IgD-negative memory B cell (primary cell): ENCODE measurements at regions not wholly inside any gene's neighbourhood (a gene's known extent, or its start where the extent isn't known, plus 50 kb on each side); places are given as distances from the start of the nearest gene placed in this dataset.

Experiments
- H3K27ac Mint-ChIP-seq, 3 donors: one replicate each; pipeline ENCODE4 v1.8.0; 2020 to 2022; ENCODE audit warnings: mild to moderate bottlenecking in 3 of 3, mixed read lengths in 3 of 3, moderate library complexity in 1 of 3
- H3K27me3 Mint-ChIP-seq: one replicate; pipeline ENCODE4 v1.8.0; 2021; ENCODE audit warnings: mixed read lengths
- H3K36me3 Mint-ChIP-seq: one replicate; pipeline ENCODE4 v1.8.0; 2020; ENCODE audit warnings: mild to moderate bottlenecking, mixed read lengths
- H3K4me1 Mint-ChIP-seq, 3 donors: one replicate each; pipeline ENCODE4 v1.8.0; 2020 to 2022; ENCODE audit warnings: mixed read lengths in 3 of 3, mild to moderate bottlenecking in 1 of 3
- H3K4me3 Mint-ChIP-seq, 4 donors: one replicate each; pipeline ENCODE4 v1.8.0; 2020 to 2022; ENCODE audit warnings: mild to moderate bottlenecking in 4 of 4, mixed read lengths in 4 of 4, moderate library complexity in 3 of 4
- H3K9me3 Mint-ChIP-seq, 3 donors: one replicate each; pipeline ENCODE4 v1.8.0; 2020 to 2021; ENCODE audit warnings: mixed read lengths in 3 of 3, mild to moderate bottlenecking in 1 of 3

DNA sequence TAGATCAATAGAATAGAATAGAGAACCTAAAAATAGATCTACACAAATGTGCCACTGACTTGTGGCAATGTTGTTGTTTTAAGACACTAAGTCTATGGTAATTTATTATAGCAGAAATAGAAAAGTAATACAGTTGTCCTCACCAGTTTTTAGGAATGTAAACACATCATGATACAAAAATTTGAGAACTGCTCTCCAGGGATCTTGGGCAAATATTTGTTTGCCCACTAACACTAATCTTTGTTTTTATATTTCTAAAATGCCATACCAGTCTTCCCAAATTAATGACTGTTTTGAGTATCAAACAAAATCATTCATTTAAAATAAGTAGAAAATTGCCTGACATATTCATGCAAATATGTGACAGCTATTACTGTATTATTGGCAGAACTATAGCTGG, 297.6 kb downstream of the BRINP1 start:
- H3K27me3 Mint-ChIP-seq = no peaks in the 10 kb centered on the region
- peaks cover 1% of the 10 kb centered on the region for H3K36me3 Mint-ChIP-seq
- H3K27ac Mint-ChIP-seq = no peak overlapping the region
- H3K4me1 Mint-ChIP-seq = no peaks in the 10 kb centered on the region
- H3K4me3 Mint-ChIP-seq = no peak overlapping the region
- H3K9me3 Mint-ChIP-seq = peaks cover 2 to 5% (median 2%) of the 10 kb centered on the region in 3 donors

DNA sequence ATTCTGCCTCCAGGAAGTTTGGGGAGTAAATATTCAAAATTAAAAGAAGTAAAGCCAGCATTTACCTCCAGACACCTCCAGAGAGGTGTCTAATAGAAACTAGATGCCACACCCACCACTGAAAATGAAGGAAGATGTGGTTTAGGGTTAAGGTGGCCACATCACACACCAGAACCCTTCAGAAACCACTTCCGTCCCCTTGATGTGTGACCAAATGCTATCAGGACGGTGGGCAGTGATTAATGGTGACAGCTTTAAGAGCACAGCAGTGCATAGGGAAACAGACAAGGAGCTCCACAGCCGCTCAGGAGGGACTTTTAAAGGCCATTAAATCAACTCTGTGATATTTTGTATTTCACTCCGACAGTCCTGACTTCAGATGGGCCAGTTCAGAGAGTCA, 295.2 kb downstream of the BRINP1 start:
- Mint-ChIP-seq H3K4me3 (no peak overlapping the region), H3K27ac (no peak overlapping the region), H3K27me3 (no peaks in the 10 kb centered on the region)

DNA sequence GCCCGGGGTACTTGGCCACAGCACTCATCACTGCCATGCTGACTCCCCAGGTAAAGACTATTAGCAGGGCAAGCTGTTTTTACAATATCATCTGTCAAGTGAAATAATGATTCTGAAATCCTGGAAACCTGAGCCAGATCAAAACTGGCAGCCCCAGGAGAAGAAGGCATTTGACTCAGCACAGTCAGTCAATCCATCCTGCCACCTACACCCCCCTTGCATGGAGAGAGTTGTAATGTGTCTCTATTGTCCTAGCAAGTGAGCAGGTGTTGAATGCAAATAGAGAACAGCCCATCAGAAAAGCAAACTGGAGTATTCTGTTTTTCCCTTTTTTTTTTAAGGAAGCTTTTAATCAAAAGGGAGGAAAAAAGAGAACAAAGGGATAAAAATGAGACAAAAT, 291.2 kb downstream of the BRINP1 start:
- no peak overlapping the region for H3K27ac Mint-ChIP-seq
- H3K4me3 Mint-ChIP-seq = no peak overlapping the region
- H3K27me3 Mint-ChIP-seq = no peaks in the 10 kb centered on the region
- no peaks in the 10 kb centered on the region for H3K4me1 Mint-ChIP-seq
- no peaks in the 10 kb centered on the region for H3K36me3 Mint-ChIP-seq
- no peaks in the 10 kb centered on the region for H3K9me3 Mint-ChIP-seq

More for the DNA sequence above, 295.2 kb downstream of the BRINP1 start:
- Mint-ChIP-seq H3K36me3 (no peaks in the 10 kb centered on the region), H3K4me1 (no peaks in the 10 kb centered on the region), H3K9me3 (peaks cover 0 to 5% (median 2%) of the 10 kb centered on the region in 3 donors)

DNA sequence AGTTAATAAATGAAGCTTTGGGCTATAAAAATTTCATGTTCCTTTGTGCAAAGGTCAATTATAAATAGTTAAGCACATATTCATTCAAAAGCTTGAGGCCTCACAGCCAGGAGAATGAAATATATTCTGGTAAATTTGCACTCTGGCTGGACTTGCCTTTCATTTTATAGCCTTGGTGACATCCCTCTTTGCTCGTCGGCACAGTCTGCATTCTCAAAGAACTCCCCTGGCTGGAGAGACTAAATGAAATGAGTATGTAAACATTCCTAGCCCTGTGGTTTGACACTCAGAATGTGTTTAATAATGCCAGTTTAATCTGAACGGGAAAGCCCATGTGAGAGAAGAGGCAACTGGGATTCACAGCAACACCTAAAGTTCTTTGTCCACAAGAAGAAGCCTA, 285.6 kb downstream of the BRINP1 start:
- Mint-ChIP-seq H3K36me3 (no peaks in the 10 kb centered on the region), H3K4me1 (no peaks in the 10 kb centered on the region), H3K4me3 (no peak overlapping the region), H3K27me3 (no peaks in the 10 kb centered on the region), H3K9me3 (peaks cover 0 to 7% (median 2%) of the 10 kb centered on the region in 3 donors), H3K27ac (no peak overlapping the region)

DNA sequence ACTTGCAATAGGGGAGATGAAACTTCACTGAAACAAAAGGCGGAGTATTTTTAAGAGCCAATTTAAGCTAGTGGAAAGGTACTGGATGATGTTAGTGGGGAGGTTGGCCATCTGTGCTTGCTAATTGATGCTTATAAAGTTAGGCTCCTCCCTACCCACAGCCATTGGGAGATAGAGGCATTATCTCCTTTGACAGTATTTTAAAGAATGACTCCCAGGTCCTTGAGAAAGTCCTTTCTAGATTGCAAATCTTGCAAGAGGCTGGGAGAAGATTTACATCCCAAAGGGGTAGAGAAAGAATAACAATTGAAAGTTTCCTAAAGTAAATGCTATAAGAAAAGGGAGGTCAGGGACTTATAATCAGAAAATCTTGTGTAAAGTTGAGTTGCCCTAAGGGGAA, 282.6 kb downstream of the BRINP1 start:
- H3K4me1 Mint-ChIP-seq = no peaks in the 10 kb centered on the region
- no peak overlapping the region for H3K27ac Mint-ChIP-seq
- H3K27me3 Mint-ChIP-seq = no peaks in the 10 kb centered on the region
- H3K4me3 Mint-ChIP-seq = no peak overlapping the region
- H3K36me3 Mint-ChIP-seq = no peaks in the 10 kb centered on the region
- peaks cover 0 to 7% (median 2%) of the 10 kb centered on the region in 3 donors for H3K9me3 Mint-ChIP-seq

DNA sequence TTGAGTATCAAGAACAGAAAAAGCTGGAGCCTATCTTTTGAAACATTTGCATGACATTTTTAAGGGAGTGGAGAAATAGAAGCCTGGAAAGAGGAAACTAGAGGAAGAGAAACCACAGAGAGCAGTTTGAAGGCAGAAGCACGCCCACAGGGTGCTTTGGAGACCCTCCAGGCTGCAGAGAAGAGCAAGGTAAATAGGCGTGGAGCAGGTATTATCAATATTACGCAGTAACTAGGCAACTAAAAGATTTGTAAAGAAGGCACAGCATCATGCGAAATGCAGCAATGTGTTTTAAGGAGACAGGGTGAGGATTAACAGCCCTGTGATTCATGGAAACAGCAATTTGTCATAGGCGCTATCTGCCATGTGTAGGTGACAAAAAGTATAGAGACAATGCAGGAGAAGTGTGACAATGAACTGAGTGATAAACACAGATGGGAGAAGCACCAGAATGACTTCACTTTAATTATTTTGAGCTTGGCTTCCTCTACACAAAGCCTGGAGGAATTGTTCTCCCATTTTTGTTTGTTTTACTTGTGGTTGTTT, 281.2 kb downstream of the BRINP1 start:
- no peak overlapping the region for H3K4me3 Mint-ChIP-seq
- no peaks in the 10 kb centered on the region for H3K36me3 Mint-ChIP-seq
- H3K27me3 Mint-ChIP-seq = no peaks in the 10 kb centered on the region
- no peaks in the 10 kb centered on the region for H3K4me1 Mint-ChIP-seq
- H3K27ac Mint-ChIP-seq = no peak overlapping the region
- peaks cover 0 to 7% (median 2%) of the 10 kb centered on the region in 3 donors for H3K9me3 Mint-ChIP-seq

DNA sequence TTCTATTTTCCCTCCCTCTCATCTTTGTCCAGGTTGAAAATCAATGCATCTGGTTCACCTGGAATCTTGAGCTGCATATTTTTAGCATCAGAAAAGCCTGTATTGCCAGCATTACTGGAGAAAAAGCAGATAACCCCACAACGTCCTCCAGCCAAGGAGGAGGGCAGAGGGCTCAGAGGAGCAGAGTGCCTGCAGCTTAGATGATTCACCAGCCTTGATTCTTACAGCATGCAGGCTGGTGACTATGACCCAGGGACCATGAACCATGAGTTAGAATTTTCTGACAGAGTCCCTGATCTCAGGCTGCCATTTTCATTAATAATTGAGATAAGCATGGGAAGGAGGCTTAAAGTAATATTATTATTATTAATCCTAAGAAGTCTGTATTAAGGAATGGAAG, 278.2 kb downstream of the BRINP1 start:
- Mint-ChIP-seq H3K36me3 (peaks cover 2% of the 10 kb centered on the region), H3K27ac (no peak overlapping the region), H3K9me3 (peaks cover 0 to 5% (median 0%) of the 10 kb centered on the region in 3 donors), H3K4me3 (no peak overlapping the region), H3K27me3 (no peaks in the 10 kb centered on the region), H3K4me1 (no peaks in the 10 kb centered on the region)

DNA sequence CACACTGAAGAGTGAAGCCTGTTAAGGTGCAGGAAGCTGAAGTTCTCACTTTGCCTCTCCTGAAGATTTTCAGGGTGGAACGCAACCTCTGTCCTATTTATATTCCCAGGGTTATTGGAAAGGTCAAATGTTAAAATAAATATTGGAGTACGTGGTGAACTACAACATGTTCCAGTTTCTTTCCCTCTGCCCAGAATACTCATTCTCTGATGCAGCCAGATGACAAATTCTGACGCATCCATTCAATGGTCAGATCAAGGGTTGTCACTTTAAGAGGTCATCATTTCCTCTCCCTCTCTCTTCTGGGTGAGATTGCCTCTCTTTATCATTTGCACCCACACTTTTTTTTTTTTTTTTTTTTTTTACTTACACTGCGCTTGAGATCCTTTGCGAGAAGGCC, 277.1 kb downstream of the BRINP1 start:
- peaks cover 0 to 4% (median 0%) of the 10 kb centered on the region in 3 donors for H3K9me3 Mint-ChIP-seq
- H3K4me3 Mint-ChIP-seq = no peak overlapping the region
- H3K27ac Mint-ChIP-seq = no peak overlapping the region
- no peaks in the 10 kb centered on the region for H3K4me1 Mint-ChIP-seq
- H3K27me3 Mint-ChIP-seq = no peaks in the 10 kb centered on the region
- H3K36me3 Mint-ChIP-seq = peaks cover 2% of the 10 kb centered on the region

DNA sequence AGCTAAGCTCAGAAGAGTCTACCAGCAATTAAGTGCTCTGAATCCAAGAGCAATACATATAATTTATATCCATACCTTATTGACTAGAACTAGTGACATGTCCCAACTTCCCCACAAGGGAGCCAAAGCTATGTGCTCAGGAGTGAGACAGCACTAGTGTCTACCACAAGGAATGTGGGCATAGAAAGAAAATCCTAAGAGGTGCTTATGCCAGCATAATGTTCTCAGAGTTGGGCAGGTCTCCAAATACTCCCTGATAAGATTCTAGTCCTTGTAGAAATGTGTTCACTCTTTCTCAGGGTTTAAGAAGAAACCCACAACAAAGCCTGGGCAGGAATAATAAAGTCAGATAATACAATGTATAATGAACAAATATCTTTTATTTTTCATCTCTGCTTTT, 275.1 kb downstream of the BRINP1 start:
- H3K36me3 Mint-ChIP-seq = peaks cover 2% of the 10 kb centered on the region
- H3K4me1 Mint-ChIP-seq = no peaks in the 10 kb centered on the region
- no peaks in the 10 kb centered on the region for H3K27me3 Mint-ChIP-seq
- no peak overlapping the region for H3K4me3 Mint-ChIP-seq
- H3K9me3 Mint-ChIP-seq = peaks cover 0 to 4% (median 0%) of the 10 kb centered on the region in 3 donors
- H3K27ac Mint-ChIP-seq = no peak overlapping the region

DNA sequence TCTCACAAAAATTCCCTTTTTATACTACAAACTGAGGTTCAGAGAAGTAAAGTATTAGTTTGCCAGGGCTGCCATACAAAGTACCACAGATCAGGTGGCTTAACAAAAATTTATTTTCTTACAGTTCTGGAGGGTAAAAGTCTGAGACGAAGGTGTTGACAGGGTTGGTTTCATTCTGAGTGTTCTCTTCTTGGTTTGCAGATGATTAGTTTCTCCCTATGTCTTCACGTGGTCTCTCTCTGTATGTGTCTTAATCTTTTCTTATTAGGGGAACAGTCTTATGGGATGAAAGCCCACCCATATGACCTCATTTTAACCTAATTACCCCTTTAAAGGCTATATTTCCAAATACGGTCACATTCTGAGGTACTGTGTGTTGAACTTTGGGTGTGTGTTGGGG, 274.2 kb downstream of the BRINP1 start:
- peaks cover 0 to 4% (median 0%) of the 10 kb centered on the region in 3 donors for H3K9me3 Mint-ChIP-seq

DNA sequence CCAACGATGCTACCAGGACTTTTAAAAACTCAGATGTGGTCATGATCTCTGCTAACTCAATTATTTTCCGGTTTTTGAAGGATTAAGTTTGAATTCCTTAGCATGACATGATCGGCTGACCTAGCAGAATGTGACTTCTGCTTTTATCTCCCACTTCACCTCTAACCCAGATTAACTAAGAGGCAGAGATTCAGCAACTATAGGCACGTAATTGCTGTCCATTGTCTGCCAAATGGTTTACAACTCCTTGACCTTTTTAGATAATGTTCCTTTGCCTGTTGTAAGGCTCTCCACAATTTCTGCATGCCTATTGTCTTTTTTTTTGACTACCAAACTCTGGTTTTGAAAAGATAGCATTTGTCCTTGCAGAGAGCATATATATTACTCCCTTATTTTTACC, 268.2 kb downstream of the BRINP1 start:
- Mint-ChIP-seq H3K4me3 (no peak overlapping the region), H3K4me1 (no peaks in the 10 kb centered on the region), H3K36me3 (no peaks in the 10 kb centered on the region), H3K9me3 (no peaks in the 10 kb centered on the region), H3K27me3 (no peaks in the 10 kb centered on the region), H3K27ac (no peak overlapping the region)

More for the DNA sequence above, 274.2 kb downstream of the BRINP1 start:
- H3K27me3 Mint-ChIP-seq = no peaks in the 10 kb centered on the region
- no peak overlapping the region for H3K4me3 Mint-ChIP-seq
- no peaks in the 10 kb centered on the region for H3K4me1 Mint-ChIP-seq
- H3K27ac Mint-ChIP-seq = no peak overlapping the region
- H3K36me3 Mint-ChIP-seq = peaks cover 2% of the 10 kb centered on the region

DNA sequence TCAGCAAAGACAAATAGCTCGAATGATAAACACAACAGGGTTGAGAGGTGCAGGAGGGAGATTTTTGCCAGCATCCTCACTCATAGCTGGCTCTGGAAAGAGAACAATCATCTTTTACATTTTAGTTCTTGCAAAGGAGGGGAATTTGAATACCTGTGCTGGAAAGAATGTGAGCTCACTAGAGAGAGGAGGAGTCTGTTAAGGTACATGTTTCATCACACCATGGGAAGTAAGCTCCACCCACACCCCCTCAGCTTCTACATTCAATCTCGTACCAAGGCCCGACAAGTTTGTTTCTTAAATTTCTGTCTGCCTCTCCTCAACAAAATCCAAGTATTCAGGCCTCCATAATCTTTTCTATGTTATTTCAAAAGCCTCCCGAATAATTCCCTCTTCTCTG, 254.6 kb downstream of the BRINP1 start:
- Mint-ChIP-seq H3K36me3 (no peaks in the 10 kb centered on the region), H3K9me3 (peaks cover 0 to 3% (median 0%) of the 10 kb centered on the region in 3 donors), H3K27ac (no peak overlapping the region), H3K4me3 (no peak overlapping the region), H3K27me3 (no peaks in the 10 kb centered on the region), H3K4me1 (no peaks in the 10 kb centered on the region)
